GM12878 (cell line): ENCODE measurements at regions not wholly inside any gene's neighbourhood (a gene's known extent, or its start where the extent isn't known, plus 50 kb on each side); places are given as distances from the start of the nearest gene placed in this dataset.

Experiments used
- BHLHE40 ChIP-seq, 2 experiments: fragments of 450-650 bp in 1 of 2; IDR thresholded peaks; 2 replicates each; pipeline ENCODE4 v1.6.1; 2011 to 2017; ENCODE audit warnings: low read depth in 2 of 2, borderline replicate concordance in 1 of 2, improper control_type of control experiment in 1 of 2, low read length in 1 of 2, mild to moderate bottlenecking in 1 of 2
- KDM1A ChIP-seq: fragments of 200-600 bp; sonication (generic); IDR thresholded peaks from 2 replicates; pipeline ENCODE4 v1.6.1; 2016; ENCODE audit warnings: borderline replicate concordance
- NFYA ChIP-seq: IDR thresholded peaks from 2 replicates; pipeline ENCODE4 v1.6.1; 2011; ENCODE audit warnings: low read depth, mild to moderate bottlenecking, low read length, improper control_type of control experiment, borderline replicate concordance
- POLR2AphosphoS5 ChIP-seq: IDR thresholded peaks from 2 replicates; pipeline ENCODE4 v1.6.1; 2011; ENCODE audit warnings: mild to moderate bottlenecking, low read length, inconsistent platforms
- SREBF2 ChIP-seq: IDR thresholded peaks from 2 replicates; pipeline ENCODE4 v1.6.1; 2012; ENCODE audit warnings: mild to moderate bottlenecking, low read length
- TF ChIP-seq, protein P1 (sequence below): IDR thresholded peaks from 2 replicates; pipeline ENCODE4 v1.6.1; 2011; ENCODE audit warnings: low read depth, mild to moderate bottlenecking, low read length, moderate library complexity, borderline replicate concordance; ENCODE audit errors: extremely low read depth
- TF ChIP-seq, protein P2 (sequence below), 3 experiments: IDR thresholded peaks in 2 of 3; conservative IDR thresholded peaks in 1 of 3; 2 replicates each; pipeline ENCODE4 v1.5.1; 2011; ENCODE audit warnings: low read depth in 3 of 3, low read length in 3 of 3, mild to moderate bottlenecking in 3 of 3, control low read depth in 2 of 3, moderate library complexity in 2 of 3, inconsistent platforms in 1 of 3, mixed read lengths in 1 of 3; ENCODE audit not compliant: control insufficient read depth in 2 of 3, insufficient read depth in 1 of 3; ENCODE audit errors: extremely low read depth in 1 of 3
- TF ChIP-seq, protein P3 (sequence below): fragments of 450-650 bp; IDR thresholded peaks from 2 replicates; pipeline ENCODE4 v1.6.1; 2017; ENCODE audit warnings: antibody characterized with exemption, mild to moderate bottlenecking, moderate library complexity

- TF ChIP-seq, protein P1, sequence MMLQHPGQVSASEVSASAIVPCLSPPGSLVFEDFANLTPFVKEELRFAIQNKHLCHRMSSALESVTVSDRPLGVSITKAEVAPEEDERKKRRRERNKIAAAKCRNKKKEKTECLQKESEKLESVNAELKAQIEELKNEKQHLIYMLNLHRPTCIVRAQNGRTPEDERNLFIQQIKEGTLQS, result no peak
- TF ChIP-seq SREBF2, result no peak
- no peak for TF ChIP-seq KDM1A
- no peak for TF ChIP-seq BHLHE40 (IDR thresholded peaks at IDR 0.05; ENCODE audit: borderline replicate concordance in 1 of 2, low read depth in 2 of 2, low read length in 1 of 2)
- TF ChIP-seq, protein P2, sequence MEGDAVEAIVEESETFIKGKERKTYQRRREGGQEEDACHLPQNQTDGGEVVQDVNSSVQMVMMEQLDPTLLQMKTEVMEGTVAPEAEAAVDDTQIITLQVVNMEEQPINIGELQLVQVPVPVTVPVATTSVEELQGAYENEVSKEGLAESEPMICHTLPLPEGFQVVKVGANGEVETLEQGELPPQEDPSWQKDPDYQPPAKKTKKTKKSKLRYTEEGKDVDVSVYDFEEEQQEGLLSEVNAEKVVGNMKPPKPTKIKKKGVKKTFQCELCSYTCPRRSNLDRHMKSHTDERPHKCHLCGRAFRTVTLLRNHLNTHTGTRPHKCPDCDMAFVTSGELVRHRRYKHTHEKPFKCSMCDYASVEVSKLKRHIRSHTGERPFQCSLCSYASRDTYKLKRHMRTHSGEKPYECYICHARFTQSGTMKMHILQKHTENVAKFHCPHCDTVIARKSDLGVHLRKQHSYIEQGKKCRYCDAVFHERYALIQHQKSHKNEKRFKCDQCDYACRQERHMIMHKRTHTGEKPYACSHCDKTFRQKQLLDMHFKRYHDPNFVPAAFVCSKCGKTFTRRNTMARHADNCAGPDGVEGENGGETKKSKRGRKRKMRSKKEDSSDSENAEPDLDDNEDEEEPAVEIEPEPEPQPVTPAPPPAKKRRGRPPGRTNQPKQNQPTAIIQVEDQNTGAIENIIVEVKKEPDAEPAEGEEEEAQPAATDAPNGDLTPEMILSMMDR (IDR thresholded peaks at IDR 0.05 in 2 of 3, conservative IDR thresholded peaks at IDR 0.05 in 1 of 3; ENCODE audit: control insufficient read depth in 2 of 3, extremely low read depth in 1 of 3, insufficient read depth in 1 of 3, low read depth in 3 of 3, low read length in 3 of 3), result no peak
- no peak for TF ChIP-seq NFYA
- TF ChIP-seq POLR2AphosphoS5, result no peak
- TF ChIP-seq, protein P3, sequence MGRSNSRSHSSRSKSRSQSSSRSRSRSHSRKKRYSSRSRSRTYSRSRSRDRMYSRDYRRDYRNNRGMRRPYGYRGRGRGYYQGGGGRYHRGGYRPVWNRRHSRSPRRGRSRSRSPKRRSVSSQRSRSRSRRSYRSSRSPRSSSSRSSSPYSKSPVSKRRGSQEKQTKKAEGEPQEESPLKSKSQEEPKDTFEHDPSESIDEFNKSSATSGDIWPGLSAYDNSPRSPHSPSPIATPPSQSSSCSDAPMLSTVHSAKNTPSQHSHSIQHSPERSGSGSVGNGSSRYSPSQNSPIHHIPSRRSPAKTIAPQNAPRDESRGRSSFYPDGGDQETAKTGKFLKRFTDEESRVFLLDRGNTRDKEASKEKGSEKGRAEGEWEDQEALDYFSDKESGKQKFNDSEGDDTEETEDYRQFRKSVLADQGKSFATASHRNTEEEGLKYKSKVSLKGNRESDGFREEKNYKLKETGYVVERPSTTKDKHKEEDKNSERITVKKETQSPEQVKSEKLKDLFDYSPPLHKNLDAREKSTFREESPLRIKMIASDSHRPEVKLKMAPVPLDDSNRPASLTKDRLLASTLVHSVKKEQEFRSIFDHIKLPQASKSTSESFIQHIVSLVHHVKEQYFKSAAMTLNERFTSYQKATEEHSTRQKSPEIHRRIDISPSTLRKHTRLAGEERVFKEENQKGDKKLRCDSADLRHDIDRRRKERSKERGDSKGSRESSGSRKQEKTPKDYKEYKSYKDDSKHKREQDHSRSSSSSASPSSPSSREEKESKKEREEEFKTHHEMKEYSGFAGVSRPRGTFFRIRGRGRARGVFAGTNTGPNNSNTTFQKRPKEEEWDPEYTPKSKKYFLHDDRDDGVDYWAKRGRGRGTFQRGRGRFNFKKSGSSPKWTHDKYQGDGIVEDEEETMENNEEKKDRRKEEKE, result no peak
Observed at GRCh38 chrX:98939456-98939855, 1470.6 kb downstream of the PCDH19 start.
